ENCODE measurements at regions not wholly inside any gene's neighbourhood (a gene's known extent, or its start where the extent isn't known, plus 50 kb on each side); places are given as distances from the start of the nearest gene placed in this dataset.
"Not testable (repeated sequence)": the region's sequence is repeated elsewhere in the genome, so short reads cannot be mapped to it uniquely, and the experiment has no call there.

GRCh38 chrX:131441033-131441432 is 102.8 kb upstream of the OR13H1 start:
- DNase-seq (ENCODE audit: low read depth), result peak; percentile 3
- TF ChIP-seq, protein P1, sequence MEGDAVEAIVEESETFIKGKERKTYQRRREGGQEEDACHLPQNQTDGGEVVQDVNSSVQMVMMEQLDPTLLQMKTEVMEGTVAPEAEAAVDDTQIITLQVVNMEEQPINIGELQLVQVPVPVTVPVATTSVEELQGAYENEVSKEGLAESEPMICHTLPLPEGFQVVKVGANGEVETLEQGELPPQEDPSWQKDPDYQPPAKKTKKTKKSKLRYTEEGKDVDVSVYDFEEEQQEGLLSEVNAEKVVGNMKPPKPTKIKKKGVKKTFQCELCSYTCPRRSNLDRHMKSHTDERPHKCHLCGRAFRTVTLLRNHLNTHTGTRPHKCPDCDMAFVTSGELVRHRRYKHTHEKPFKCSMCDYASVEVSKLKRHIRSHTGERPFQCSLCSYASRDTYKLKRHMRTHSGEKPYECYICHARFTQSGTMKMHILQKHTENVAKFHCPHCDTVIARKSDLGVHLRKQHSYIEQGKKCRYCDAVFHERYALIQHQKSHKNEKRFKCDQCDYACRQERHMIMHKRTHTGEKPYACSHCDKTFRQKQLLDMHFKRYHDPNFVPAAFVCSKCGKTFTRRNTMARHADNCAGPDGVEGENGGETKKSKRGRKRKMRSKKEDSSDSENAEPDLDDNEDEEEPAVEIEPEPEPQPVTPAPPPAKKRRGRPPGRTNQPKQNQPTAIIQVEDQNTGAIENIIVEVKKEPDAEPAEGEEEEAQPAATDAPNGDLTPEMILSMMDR (IDR thresholded peaks at IDR 0.05; ENCODE audit: insufficient read depth, low read depth, low read length), result no peak
- H3K4me3 ChIP-seq (ENCODE audit: low read depth, low read length), result no peak overlapping the region

DNA sequence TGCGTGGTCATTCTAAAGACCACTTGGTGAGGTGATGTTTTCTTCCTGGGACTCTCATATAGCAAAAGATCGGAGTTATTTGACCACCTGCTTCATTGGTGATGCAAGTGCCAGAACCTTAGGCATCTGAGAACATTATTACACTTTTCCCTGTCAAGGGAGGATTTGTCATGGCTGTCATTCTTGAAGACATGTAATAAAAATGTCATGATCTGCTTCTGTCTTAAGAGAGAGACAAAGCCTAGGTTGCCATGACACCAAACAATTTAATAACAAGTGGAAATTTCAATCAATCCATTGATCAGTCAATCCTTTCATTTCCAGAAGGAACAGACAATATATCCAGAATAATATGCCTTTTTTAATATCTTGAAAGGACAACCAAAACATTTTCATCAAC is 97.9 kb upstream of the OR13H1 start:
- no peak for DNase-seq (ENCODE audit: low read depth)
- H3K4me3 ChIP-seq (ENCODE audit: low read depth, low read length), result no peak overlapping the region
- TF ChIP-seq, protein P1 (IDR thresholded peaks at IDR 0.05; ENCODE audit: insufficient read depth, low read depth, low read length), result no peak

GRCh38 chrX:131461855-131462254 is 82.0 kb upstream of the OR13H1 start:
- DNase-seq (ENCODE audit: low read depth); H3K4me3 ChIP-seq (ENCODE audit: low read depth, low read length): not testable (repeated sequence)

- DNase-seq (ENCODE audit: low read depth); H3K4me3 ChIP-seq (ENCODE audit: low read depth, low read length): not testable (repeated sequence)
Observed at GRCh38 chrX:131473809-131474208, 70.1 kb upstream of the OR13H1 start.

GRCh38 chrX:131477498-131477897 is 66.4 kb upstream of the OR13H1 start:
- TF ChIP-seq, protein P1 (IDR thresholded peaks at IDR 0.05; ENCODE audit: insufficient read depth, low read depth, low read length), result no peak
- H3K4me3 ChIP-seq (ENCODE audit: low read depth, low read length), result no peak overlapping the region
- DNase-seq (ENCODE audit: low read depth), result no peak
